ES-I3 (cell line): ENCODE measurements at regions not wholly inside any gene's neighbourhood (a gene's known extent, or its start where the extent isn't known, plus 50 kb on each side); places are given as distances from the start of the nearest gene placed in this dataset.

Experiments
- H3K36me3 ChIP-seq: 2 replicates; pipeline ENCODE4 v1.6.1; 2013; ENCODE audit warnings: mild to moderate bottlenecking, low read length, control low read depth, moderate library complexity; ENCODE audit not compliant: insufficient read depth
- H3K4me1 ChIP-seq: 2 replicates; pipeline ENCODE4 v1.6.1; 2013; ENCODE audit warnings: mild to moderate bottlenecking, control low read depth, low read length; ENCODE audit not compliant: insufficient read depth
- H3K9ac ChIP-seq: 2 replicates; pipeline ENCODE4 v1.6.1; 2013; ENCODE audit warnings: low read depth, mild to moderate bottlenecking, low read length, moderate library complexity
- H3K9me3 ChIP-seq: 2 replicates; pipeline ENCODE4 v1.6.1; 2013; ENCODE audit warnings: mild to moderate bottlenecking, low read length, moderate library complexity; ENCODE audit not compliant: control insufficient read depth, insufficient read depth

GRCh38 chr5:68727931-68728330 is 365.9 kb upstream of the SLC30A5 start:
- Histone ChIP-seq H3K9me3 (no peaks in the 10 kb centered on the region), H3K9ac (no peak overlapping the region), H3K4me1 (0 out of 2 replicates have a peak, but pooled peaks cover 6% of the 10 kb centered on the region), H3K36me3 (no peaks in the 10 kb centered on the region)

- no peak overlapping the region for H3K9ac ChIP-seq
- no peaks in the 10 kb centered on the region for H3K9me3 ChIP-seq
- H3K4me1 ChIP-seq = 0 out of 2 replicates have a peak, but pooled peaks cover 6% of the 10 kb centered on the region
- H3K36me3 ChIP-seq = no peaks in the 10 kb centered on the region
Observed at GRCh38 chr5:68729678-68730077, 364.1 kb upstream of the SLC30A5 start.

- no peaks in the 10 kb centered on the region for H3K9me3 ChIP-seq
- H3K9ac ChIP-seq = no peak overlapping the region
- no peaks in the 10 kb centered on the region for H3K36me3 ChIP-seq
- 0 out of 2 replicates have a peak, but pooled peaks cover 6% of the 10 kb centered on the region for H3K4me1 ChIP-seq
Observed at GRCh38 chr5:68730220-68730978, 363.4 kb upstream of the SLC30A5 start.

- Histone ChIP-seq H3K9ac (no peak overlapping the region), H3K4me1 (0 out of 2 replicates have a peak, but pooled peaks cover 6% of the 10 kb centered on the region), H3K36me3 (no peaks in the 10 kb centered on the region)
Observed at GRCh38 chr5:68730979-68731654, 362.7 kb upstream of the SLC30A5 start.

GRCh38 chr5:68732251-68732650 is 361.6 kb upstream of the SLC30A5 start:
- no peaks in the 10 kb centered on the region for H3K36me3 ChIP-seq
- H3K9me3 ChIP-seq = no peaks in the 10 kb centered on the region

More at GRCh38 chr5:68730979-68731654, 362.7 kb upstream of the SLC30A5 start:
- H3K9me3 ChIP-seq = no peaks in the 10 kb centered on the region

GRCh38 chr5:68734781-68735180 is 359.0 kb upstream of the SLC30A5 start:
- H3K36me3 ChIP-seq = no peaks in the 10 kb centered on the region
- H3K9me3 ChIP-seq = no peaks in the 10 kb centered on the region
- 0 out of 2 replicates have a peak, but pooled peaks cover 6% of the 10 kb centered on the region for H3K4me1 ChIP-seq
- H3K9ac ChIP-seq = no peak overlapping the region

More at GRCh38 chr5:68732251-68732650, 361.6 kb upstream of the SLC30A5 start:
- 0 out of 2 replicates have a peak, but pooled peaks cover 6% of the 10 kb centered on the region for H3K4me1 ChIP-seq
- H3K9ac ChIP-seq = no peak overlapping the region

GRCh38 chr5:68738236-68738635 is 355.6 kb upstream of the SLC30A5 start:
- no peaks in the 10 kb centered on the region for H3K36me3 ChIP-seq
- no peak overlapping the region for H3K9ac ChIP-seq
- no peaks in the 10 kb centered on the region for H3K4me1 ChIP-seq
- no peaks in the 10 kb centered on the region for H3K9me3 ChIP-seq

- no peaks in the 10 kb centered on the region for H3K9me3 ChIP-seq
- H3K4me1 ChIP-seq = no peaks in the 10 kb centered on the region
- H3K36me3 ChIP-seq = no peaks in the 10 kb centered on the region
- no peak overlapping the region for H3K9ac ChIP-seq
Observed at GRCh38 chr5:68738841-68739240, 355.0 kb upstream of the SLC30A5 start.

GRCh38 chr5:68739752-68740151 is 354.1 kb upstream of the SLC30A5 start:
- H3K9ac ChIP-seq = no peak overlapping the region
- H3K36me3 ChIP-seq = no peaks in the 10 kb centered on the region
- no peaks in the 10 kb centered on the region for H3K4me1 ChIP-seq
- no peaks in the 10 kb centered on the region for H3K9me3 ChIP-seq

- Histone ChIP-seq H3K9me3 (no peaks in the 10 kb centered on the region), H3K9ac (no peak overlapping the region), H3K36me3 (no peaks in the 10 kb centered on the region), H3K4me1 (no peaks in the 10 kb centered on the region)
Observed at GRCh38 chr5:68740226-68740910, 353.4 kb upstream of the SLC30A5 start.

- no peaks in the 10 kb centered on the region for H3K36me3 ChIP-seq
- H3K9ac ChIP-seq = no peak overlapping the region
- H3K4me1 ChIP-seq = no peaks in the 10 kb centered on the region
- no peaks in the 10 kb centered on the region for H3K9me3 ChIP-seq
Observed at GRCh38 chr5:68744206-68744605, 349.6 kb upstream of the SLC30A5 start.

GRCh38 chr5:68745448-68745847 is 348.4 kb upstream of the SLC30A5 start:
- Histone ChIP-seq H3K9me3 (no peaks in the 10 kb centered on the region), H3K9ac (no peak overlapping the region), H3K36me3 (no peaks in the 10 kb centered on the region), H3K4me1 (no peaks in the 10 kb centered on the region)

GRCh38 chr5:68746220-68746619 is 347.6 kb upstream of the SLC30A5 start:
- no peaks in the 10 kb centered on the region for H3K9me3 ChIP-seq
- H3K36me3 ChIP-seq = no peaks in the 10 kb centered on the region
- H3K9ac ChIP-seq = no peak overlapping the region
- H3K4me1 ChIP-seq = no peaks in the 10 kb centered on the region

GRCh38 chr5:68746643-68747420 is 347.0 kb upstream of the SLC30A5 start:
- Histone ChIP-seq H3K9ac (no peak overlapping the region), H3K9me3 (no peaks in the 10 kb centered on the region), H3K4me1 (no peaks in the 10 kb centered on the region), H3K36me3 (no peaks in the 10 kb centered on the region)
